Mucosa of gallbladder (tissue), 1 donor: ENCODE measurements at regions not wholly inside any gene's neighbourhood (a gene's known extent, or its start where the extent isn't known, plus 50 kb on each side); places are given as distances from the start of the nearest gene placed in this dataset.

Source experiments
- DNase-seq: peaks from one replicate; pipeline ENCODE4 v3.0.0-alpha.2; 2020; ENCODE audit warnings: low spot score
- donor health status: DM: no; HTN: no; CAD: no.

DNA sequence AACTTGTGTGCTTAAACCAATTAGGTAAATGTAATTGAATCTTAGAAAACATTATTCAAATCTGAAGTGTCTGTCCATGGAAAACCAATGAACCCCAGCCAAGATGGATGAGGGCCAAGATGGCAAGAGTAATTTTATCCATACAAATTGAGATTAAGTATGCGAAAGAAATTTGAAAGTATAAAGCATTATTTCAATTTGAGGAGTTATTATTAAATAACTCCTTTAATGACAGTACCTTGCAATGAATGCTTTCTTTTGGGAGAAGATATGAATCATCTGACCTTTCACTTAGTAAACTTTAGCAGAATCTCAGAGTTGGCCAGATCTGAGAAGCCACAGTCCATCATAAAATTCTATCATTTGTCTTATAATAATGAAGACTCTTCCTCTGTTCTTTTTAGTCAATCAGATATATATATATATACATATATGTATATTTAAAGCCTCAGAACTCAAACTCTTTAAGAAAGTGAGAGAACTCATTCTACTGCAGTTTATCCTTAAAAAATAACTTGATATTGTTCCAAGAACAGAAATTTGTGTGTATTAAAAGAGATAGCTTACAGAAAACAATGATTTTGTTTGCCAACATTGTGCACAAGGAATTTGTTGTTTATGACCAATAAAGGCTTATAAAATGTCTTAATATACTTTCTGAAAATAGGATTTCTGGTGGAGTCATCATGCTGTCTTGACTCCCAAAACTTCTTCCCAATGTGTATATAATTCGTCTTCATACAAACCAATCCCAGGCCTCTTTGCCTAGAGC, 434.8 kb upstream of the THBS1 start:
- no peak for DNase-seq

DNA sequence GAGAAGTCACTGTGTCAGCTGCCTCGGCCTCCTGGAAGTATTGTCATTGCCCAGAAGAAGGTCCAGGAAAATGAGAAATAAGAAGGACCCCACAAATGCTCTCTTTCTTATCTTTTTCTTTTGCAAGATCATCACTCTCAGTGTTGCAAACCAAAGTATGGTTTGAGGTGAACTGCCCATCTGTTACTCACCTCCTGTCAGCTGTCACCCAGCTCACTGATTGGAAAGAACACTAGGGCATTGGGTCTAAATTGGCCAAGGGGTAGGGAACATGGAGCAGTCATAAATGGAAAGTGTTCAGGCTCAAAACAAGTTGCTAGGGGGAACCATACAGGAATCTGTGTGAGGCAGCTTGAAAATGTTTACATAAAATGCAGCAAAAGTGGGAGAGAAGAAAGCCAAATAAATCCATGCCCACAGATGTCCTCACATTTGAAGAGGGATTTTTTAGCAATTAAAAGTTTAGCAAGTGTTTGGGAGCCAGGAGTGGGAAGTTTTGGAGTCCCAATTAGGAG, 431.2 kb upstream of the THBS1 start:
- DNase-seq: no peak

DNA sequence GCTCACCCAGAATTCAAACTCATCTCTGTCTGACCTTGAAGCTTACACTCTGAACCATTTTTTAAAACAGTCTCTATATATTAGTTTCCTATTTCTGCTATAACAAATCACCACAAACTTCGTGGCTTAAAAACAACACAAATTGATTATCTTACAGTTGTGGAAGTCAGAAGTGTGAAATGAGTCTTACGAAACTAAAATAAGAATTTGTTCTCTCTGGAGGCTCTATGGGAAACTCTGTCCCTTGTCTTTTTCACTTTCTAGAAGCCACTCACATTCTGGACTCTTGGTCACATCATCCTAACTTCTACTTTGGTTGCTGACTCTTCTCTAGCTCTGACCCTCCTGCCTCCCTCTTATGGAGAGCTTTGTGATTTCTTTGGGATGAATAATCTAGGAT, 429.3 kb upstream of the THBS1 start:
- DNase-seq: no peak

DNA sequence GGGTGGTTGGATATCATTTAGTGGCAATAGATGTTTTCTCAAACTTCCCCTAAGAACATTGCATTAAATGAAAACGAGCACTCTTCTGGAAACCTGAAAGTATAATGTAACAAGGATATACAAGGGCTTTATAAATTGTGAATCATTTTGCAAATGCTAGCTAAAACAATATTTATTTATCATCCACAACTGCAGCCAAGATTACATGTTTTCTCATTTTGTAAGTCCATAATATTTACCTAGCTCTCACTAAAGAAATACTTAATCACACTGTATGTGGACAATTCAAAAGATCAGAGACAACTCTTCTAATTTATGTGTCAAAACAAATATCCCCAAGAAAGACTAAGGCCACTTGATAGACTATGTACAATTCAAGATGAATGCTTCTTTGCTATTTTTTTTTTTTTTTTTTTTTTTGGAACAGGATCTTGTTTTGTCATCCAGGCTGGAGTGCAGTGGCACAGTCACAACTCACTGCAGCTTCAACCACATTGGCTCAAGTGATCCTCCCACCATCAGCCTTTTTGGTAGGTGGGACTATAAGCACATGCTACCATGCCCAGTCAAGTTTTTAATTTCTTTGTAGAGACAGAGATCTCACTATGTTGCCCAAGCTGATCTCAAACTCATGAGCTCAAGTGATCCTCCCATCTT, 427.7 kb upstream of the THBS1 start:
- no peak for DNase-seq

DNA sequence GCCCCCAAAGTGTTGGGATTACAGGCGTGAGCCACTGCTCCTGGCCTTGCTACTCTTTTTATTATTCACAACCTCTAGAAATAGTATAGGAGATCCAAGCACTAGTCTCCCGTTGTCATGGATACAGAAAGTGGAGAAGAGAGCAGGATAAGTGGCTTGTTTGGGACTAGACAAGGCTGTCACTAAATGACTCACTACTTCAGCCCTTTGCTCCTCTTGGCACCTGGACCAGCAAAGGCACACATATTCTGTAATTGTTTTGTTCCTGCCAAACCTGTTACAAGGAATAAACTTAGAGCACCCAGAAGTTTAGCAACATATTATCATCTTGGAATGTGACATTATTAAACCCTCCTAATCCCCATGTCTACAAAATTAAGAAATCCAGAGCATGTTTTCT, 427.2 kb upstream of the THBS1 start:
- peak; percentile 34 for DNase-seq

DNA sequence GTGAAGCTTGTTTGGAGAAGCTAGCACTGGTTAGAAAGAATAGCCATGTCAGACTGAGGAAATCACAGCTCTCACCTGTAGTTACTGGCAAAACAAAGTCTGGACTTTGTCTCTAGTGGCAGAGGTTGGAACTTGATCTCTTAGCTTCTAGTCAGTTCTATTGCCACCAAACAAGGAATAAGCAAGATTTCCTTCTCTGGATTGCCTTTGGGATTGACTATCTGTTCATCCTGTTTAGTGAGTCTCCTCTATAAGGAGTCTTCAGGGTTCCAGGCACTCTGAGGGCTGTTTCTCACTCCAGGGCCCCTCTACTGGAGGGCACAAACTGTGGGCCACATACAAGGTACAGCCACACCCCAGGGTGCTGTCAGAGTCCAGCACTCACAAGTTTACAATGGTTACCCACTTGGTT, 426.6 kb upstream of the THBS1 start:
- no peak for DNase-seq

DNA sequence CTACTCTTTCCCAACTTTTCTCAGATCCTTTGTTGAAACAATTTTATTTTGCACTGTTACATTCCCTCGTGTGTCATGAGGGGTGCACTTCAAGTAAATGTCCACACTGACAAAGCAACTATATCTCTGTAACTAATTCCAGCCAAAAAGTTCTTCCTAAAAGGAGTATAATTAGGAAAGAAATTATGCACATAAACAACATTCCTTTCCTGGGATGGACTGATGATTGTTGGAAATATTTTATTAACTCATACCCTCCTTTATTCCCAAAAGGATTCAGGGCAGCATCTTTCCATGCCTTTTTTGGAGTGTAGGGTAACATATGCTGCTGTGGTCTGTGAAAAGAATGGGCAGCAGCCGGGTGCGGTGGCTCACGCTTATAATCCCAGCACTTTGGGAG, 426.1 kb upstream of the THBS1 start:
- DNase-seq: no peak

DNA sequence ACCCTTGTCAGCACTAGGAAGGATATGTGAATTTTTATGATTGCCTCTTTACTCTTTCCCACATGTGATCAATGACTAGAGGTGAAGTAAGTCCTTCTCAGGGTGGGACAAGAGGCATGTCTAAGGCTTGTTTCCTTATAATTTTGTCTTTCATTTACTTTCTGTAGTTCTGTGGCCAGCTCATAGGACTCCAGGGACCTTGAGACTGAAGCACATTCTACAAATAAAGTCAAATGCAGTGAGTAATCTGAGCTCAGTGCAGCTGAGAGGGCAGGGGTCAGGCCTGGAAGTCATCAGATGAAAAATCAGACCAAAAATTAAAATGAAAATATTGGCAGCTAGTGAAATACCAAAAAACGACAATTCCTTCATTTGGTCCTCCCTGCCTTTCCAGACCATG, 424.7 kb upstream of the THBS1 start:
- no peak for DNase-seq

DNA sequence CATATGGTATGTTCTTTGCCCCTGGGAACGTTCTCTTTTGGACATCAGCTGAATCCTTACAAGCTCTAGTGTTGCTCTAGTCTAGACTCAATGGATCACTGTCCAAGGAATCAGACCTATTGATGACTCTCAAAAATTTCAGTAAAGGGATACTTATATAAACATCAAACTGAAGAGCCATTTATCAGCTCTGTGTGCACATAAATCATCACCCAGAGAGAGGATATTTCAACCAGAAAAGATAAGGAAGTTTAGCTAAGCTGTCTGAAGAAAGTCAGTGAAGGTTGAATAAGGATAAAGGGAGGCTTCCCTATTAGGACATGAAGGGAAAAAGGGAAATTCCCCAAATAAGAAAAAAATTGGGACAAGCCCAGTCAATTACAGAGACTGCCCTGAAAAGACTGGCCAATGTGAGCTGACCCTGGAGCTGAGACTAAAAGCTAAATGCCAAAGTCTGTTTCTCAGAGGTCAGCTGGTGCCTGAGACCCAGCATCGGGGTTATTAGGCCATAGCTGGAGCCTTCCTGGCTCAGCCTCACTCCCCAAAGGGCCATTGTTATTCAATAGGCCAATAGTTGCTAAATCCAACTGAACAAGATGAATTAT, 424.1 kb upstream of the THBS1 start:
- no peak for DNase-seq

DNA sequence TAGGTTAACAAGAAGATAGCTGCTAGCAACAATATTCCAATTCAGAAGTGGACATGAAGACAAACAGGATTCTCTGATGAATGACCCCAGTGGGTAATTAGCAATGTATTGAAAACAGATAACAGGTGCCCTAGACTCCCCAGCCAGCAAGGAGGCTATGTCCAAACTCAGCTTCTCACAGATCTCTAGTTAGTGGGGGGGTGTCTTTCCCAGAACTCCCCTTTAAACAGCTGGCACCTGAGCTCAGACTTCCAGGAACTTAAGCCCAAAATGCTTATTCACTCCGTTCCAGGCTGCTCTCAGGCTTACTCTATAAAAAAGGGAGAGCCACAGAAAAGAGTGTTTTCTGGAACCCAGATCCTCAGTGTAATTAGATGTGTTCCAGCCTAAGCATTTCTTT, 423.0 kb upstream of the THBS1 start:
- DNase-seq: no peak

DNA sequence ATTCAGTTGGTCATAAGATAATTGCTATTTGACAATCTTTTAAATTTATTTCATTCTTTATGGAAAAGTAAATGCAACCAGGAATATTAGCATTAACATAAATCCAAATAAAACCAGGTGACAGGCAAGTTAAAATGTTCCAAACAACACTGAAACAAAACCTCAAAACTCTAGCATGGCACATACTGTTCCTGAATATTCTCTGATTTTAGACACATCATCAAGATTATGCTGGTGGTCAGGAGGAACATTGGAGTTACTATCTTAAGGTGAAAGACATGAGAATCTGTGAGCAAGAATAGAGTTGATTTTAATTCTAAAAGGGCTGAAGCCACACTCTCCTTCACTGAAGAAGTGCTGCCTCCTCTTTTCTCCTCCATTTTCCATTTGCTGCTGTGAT, 421.0 kb upstream of the THBS1 start:
- no peak for DNase-seq

DNA sequence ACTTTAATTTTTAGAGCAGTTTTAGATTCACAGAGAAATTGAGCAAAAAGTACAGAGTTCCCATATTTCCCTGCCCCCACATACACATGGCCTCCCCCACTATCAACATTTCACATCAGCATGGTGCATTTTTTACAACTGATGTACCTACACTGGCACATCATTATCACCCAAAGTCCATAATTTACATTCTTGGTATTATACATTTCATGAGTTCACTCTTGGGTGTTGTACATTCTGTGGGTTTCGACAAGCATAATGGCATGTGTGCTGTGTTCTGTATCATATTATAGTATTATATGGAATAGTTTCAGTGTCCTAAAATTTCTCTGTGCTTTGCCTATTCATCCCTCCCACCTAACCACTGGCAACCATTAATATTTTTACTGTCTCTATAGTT, 419.8 kb upstream of the THBS1 start:
- no peak for DNase-seq

DNA sequence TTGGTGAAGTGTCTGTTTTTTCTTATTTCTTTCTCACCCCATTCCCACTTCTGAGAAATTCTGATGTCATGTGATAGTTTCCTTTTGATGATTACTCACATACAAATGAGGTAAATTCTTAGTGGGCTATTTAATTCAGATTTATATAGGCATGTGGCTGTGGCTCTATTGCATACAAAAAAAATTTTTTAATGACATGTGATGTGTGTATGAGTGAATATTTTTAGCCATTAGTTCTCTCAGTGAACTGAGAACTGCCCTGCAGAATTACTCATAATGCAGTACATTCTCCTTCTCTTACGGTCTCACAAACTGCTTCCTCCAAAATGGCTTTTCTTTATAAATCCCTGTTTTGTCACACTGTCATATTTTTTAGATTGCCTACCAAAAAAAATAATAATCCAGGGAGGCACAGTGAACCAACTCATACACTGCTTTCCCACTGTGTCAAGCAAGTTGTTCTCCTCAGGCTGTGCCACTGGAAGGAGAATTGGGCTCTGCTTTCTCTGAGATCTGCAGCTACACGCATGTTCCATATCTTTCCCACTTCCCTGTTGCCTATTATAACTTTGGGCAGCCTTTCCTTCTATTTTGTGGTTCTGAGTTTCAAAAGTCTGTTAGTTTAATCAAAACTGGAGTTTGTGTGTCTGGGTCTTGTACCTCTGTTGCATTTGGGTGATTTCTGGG, 415.7 kb upstream of the THBS1 start:
- no peak for DNase-seq

DNA sequence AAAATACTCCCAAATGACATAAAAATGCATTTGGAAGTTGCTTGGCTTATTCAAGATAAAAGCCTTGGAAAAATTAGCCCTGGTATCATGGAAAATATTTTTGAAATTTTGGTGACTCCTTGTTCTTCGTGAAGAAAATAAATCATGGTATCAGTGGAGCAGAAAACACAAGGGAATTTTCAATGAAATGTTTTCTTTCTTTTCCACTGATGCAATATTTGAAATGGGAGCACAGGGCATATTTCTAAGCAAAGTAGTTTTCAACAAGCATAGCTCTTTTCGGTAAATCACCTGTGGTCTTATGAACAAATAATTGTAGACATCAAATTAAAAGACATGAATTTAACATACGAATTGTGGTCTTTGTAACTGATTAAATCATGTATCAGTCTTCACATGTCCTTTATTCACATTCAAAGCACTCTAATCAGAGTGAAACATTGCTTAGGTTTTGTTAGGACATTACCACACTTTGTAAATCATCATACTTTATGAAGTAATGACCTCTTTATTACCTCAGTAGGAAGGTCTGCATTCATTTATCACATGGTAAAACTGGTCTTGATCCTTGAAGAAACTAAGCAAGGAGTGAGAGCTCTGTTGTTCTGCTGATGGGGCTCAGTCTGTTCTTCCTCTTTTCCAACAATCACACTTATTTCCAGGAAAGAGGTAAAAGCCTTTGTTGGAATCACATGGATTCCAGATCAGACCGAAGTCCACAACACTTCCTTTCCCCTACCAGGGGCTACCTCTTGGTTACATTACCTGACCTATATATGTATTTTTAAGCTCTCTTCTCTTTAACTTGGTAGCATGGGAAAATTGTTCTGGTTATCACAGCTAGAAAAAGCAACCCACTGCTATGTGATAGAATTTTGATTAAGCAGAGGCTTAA, 413.5 kb upstream of the THBS1 start:
- no peak for DNase-seq

DNA sequence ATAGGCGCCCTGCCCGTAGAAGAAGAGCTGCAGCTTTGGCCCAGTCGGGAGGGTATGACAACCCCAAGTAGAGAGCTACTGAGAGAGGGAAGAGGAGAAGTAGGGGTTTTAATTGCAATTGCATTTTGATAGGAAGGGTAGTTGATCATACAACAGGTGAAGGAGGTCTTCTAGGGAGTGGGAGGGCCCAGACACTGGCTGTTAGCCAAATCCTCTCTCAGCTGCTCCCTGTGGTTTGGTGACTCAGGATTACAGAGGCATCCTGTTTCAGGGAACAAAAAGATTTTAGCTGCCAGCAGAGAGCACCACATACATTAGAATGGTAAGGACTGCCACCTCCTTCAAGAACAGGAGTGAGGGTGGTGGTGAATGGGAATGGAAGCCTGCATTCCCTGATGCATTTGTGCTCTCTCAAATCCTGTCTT, 408.9 kb upstream of the THBS1 start:
- peak; percentile 67 for DNase-seq

DNA sequence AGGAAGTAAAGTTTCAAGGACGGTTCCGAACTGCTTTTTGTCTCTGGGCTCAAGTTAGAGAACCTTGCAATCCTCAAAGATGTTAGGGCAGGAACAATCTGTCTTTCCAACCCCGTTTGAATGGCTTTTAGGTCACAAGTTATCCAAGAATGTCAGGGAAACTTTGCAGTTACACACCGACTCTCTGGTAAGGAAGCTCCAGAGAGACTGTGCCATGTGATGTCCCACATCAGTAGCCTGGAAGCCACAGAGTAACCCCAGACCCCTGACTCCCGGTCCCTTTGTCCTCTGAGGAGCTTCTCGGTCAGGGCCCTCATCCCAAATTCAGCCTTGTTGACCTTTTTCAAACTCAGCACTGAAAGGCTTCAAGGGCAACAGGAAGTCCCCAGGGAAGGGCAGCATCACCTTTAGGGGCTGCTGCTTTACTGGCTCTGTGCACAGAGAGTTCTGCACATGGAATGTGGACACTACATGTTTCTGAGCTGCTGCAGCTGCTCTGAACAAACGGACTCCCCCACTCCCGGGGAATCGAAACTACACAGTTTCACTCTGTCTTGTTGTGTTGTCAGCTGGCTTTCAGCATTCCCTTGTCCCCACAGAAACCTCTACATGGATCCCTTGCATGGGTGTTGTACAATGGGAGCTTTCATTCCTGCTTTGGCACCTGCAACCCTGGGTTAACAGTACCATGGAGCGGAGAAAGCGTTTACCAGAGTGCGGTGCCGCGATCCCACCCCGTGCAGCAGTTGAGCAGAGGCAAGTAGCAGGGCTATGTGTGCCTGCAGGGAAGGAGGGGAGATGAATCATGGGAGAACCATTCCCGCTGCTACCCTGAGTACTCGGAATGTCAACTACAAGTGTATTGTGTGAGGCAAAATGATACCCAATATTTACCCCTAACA, 408.2 kb upstream of the THBS1 start:
- DNase-seq: no peak

DNA sequence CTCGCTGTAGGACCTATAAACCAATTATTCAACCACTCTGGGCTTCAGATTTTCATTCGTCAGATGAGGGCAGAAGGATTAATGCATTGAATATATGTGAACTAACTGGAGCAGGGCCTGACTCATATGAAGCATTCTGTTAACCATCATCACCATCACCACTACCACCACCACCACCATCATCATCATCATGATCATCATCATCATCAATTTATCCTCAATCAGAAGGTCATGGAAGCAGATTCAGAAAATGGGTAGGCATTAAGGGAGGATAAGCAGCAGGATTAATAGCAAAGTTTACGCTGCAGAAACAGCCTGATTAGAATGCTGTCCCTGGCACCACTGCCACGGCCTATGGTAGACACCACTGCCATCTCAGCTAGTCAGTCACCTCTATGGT, 407.5 kb upstream of the THBS1 start:
- no peak for DNase-seq

DNA sequence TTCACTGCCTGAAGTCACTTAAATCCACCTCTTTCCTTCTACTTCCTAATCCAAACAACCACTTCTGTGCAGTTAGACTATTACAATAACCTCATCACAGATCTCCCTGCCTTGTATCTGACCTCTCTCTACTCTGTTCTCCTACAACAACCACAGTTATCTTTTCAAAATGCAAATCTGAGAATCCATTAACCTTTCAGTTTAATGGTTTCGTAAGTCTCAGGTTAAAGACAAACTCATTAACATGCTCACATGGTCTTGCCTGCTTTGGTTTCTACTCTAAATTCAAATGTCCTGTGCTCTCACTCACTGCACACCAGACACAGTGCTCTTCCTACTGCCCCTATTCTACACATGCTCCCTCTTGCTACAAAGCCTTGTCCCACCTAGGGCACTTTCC, 406.5 kb upstream of the THBS1 start:
- no peak for DNase-seq

DNA sequence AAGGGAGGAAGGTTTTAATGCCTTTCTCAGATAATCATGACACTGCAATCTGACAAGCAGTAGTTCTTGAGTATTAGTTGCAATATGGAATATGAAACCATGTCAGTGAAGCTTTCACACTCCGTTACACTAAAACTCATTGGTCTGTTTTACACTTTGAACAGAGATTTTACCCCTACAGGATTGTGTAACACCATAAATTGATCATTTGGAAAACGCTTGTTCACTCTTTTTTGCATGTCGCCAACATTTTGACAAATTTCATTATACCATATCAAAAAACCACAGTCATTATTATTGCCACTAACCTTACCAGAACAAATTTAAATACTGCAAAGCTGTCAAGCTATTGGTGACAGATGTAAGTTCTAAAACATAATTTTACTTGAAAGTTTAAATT, 404.8 kb upstream of the THBS1 start:
- no peak for DNase-seq

DNA sequence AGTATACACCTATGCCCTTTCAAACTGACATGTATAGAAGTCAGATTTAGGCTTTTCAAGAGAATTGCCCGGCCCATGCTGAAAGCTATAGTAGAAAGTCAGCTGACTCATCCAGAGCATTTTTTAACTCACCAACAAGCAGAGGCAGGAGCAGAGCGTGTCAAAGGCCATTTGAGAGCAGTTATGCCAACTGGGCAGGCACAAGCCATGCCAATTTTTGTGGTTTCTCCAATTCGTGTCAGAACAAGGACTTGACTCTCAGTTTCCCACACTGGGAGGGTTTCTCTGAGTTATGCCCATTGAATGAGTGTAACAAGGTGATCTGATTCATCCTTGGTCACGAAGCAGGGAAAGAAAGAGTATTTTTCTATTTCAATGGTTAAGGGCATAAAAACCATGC, 403.3 kb upstream of the THBS1 start:
- no peak for DNase-seq
